HK-2 (cell line): ENCODE measurements at regions not wholly inside any gene's neighbourhood (a gene's known extent, or its start where the extent isn't known, plus 50 kb on each side); places are given as distances from the start of the nearest gene placed in this dataset.
"Not testable (repeated sequence)": the region's sequence is repeated elsewhere in the genome, so short reads cannot be mapped to it uniquely, and the experiment has no call there.

Experiments used
- DNase-seq: peaks from one replicate; pipeline ENCODE4 v3.0.0-alpha.2; 2018; ENCODE audit not compliant: unreplicated experiment

- no peak for DNase-seq
Observed at GRCh38 chr2:234374736-234375135, 122.1 kb downstream of the ARL4C start.

GRCh38 chr2:234374150-234374508, 122.8 kb downstream of the ARL4C start:
- no peak for DNase-seq

GRCh38 chr2:234373481-234374149, 123.3 kb downstream of the ARL4C start:
- DNase-seq: no peak

GRCh38 chr2:234373060-234373459, 123.8 kb downstream of the ARL4C start:
- no peak for DNase-seq

DNA sequence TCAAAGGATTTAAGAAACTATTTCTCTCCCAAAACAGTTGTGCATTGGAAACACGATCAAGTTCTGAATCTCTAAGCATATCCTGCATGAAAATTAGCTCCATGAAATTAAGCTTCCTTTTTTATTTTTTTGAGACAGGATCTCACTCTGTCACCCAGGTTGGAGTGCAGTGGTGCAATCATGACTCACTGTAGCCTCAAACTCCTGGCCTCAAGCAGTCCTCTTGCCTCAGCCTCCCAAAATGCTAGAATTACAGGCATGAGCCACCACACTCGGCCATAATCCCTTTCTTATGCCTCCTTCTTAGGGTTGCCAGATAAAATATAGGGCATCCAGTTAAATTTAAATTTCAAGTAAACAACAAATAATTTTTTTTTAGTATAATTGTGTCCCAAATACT, 124.4 kb downstream of the ARL4C start:
- DNase-seq: no peak

- peak; percentile 10 for DNase-seq
Observed at GRCh38 chr2:234368861-234369261, 128.0 kb downstream of the ARL4C start.

GRCh38 chr2:234366891-234367290, 130.0 kb downstream of the ARL4C start:
- DNase-seq: no peak

- DNase-seq: no peak
Observed at GRCh38 chr2:234364661-234365060, 132.2 kb downstream of the ARL4C start.

DNA sequence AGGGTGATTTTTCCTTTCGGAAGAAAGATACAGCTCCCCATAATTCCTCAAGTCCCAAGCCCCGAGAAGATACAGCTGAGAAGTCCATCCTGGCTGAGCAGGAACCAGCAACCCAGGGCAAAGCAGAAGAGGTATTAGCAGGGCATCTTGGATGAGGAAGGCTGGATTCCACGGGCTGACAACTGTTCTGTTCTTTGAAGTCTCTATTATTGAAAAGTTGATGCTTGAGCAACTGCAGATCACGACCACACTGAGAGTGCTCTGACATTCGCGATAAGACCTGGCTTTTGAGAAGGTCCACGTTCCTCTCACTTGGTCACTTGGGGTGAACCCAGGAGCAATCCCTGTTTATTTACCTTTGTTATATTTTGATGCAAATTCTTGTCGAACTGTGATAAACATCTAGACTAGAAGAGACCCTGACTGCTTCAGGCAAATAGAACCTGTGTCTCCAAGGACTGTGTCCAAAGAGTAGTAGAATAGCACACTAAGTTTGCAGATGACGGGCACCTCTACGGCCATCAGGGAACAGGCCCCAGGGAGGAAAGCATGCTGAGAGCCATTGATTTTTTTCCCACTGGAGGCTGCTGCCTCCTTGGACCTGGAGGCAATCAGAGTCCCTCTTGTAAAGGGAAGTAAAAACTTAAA, 133.1 kb downstream of the ARL4C start:
- no peak for DNase-seq

GRCh38 chr2:234363011-234363487, 133.8 kb downstream of the ARL4C start:
- peak; percentile 19 for DNase-seq

- DNase-seq: not testable (repeated sequence)
Observed at GRCh38 chr2:234360313-234360975, 136.4 kb downstream of the ARL4C start.

DNA sequence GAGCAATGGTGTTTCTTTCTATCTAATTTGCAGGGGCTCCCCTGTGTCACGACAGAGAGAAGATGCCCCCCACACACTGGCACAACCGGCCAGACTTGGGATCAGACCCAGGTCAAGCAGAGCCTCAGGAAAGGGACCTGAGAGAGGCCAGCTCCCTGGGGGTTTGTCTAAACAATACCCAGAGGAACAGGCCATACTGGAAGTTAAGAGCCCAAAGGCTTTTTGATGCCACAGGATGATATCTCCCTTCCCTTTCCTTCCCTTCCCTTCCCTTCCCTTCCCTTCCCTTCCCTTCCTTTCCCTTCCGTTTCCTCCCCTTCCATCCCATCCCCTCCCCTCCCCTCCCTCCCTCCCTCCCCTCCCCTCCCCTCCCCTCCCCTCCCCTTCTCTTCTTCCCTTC, 139.2 kb downstream of the ARL4C start:
- DNase-seq: no peak

DNA sequence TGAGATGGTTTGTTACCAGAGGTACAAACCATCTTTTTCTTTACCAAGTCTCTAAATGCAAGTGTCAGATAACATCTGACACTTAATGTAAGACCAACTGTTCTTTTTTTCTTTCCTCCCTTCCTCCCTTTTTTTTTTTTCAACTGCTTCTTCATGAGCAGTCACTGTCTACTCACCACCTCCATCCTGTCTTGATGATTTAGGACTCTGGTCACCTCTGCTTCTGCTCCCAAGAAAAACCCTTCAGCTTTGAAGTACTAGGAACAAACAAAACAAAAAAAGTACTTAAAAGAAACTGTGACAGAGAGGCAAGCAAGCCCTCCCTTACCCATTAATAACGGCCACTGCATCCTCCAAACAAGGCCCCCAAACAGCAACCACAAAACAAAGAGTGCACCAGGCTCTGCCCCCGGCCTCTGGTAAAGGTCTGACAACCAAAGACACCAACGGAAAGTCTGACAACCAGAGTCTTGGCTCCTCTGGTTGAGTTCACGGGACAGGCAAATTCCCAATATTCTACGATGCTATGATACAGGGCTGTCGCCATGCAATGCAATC, 141.0 kb downstream of the ARL4C start:
- DNase-seq: no peak

GRCh38 chr2:234355021-234355720, 141.7 kb downstream of the ARL4C start:
- peak; percentile 27 for DNase-seq

GRCh38 chr2:234352270-234352669, 144.6 kb downstream of the ARL4C start:
- DNase-seq: no peak

DNA sequence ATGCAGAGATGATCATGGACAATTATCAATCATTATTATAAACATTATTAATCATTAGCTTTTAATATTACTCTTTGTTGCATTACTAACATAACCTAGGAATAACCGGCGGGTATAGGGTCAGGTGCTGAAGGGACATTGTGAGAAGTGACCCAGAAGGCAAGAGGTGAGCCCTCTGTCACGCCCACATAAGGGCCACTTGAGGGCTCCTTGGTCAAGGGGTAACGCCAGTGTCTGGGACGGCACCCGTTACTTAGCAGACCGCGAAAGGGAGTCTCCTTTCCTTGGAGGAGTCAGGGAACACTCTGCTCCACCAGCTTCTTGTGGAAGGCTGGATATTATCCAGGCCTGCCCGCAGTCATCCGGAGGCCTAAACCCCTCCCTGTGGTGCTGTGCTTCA, 145.0 kb downstream of the ARL4C start:
- not testable (repeated sequence) for DNase-seq

DNA sequence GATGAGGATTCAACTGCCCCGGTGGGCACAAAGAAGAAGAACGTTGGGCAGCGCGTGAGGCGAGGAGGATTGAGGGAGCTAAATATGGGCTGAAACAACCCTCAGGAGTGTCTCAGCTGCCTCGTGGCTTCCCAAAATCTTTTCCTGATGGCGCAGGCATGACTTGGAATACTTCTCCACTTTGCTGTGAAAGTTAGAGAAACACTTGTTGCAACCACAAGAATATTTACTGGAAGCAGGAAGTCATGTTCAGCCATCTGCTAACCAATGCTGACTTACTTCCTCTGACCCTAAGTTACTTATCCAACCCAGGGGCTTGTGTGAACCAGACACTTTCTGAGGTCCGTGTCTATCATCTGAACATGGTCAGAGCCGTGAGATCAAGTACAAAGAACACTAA, 148.8 kb downstream of the ARL4C start:
- DNase-seq: no peak

DNA sequence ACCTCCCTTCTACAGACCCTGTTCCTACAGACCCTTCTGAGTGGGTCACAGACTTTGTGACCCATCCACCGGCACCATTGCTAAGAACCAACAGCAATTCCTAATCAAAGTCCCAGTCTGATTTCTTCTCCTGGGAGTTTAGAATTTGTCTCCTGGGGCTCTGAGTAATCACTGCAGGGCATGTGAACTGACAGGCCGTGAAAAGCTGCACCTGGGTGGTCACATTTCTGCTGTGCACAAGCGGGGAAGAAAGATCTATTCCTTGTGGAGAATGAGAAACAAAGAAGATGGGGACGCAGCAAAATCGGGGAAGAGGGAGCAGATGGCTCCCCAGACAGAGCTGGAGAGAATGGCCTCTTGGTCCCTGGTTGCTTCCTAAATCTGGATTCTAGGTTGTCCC, 151.0 kb downstream of the ARL4C start:
- no peak for DNase-seq

DNA sequence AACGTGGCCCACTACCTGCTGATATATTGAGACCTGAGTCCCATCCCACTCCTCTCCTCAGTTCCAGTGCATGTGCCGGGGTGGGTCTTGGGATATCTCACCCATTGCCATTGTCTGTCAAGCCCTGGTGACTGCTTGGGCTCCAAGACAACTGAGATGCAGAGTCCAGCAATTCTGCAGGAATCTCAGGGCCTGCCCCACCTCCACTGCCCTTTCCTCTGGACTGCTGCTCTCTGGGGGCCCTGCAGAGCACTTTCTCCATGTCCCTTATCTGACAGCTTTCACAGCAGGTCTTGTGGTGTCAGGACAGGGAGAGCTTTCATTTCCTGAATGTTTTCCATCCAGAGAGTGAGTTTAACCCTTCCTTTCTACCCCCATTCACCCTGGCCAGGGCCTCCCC, 152.9 kb downstream of the ARL4C start:
- DNase-seq: no peak

GRCh38 chr2:234343372-234343771, 153.5 kb downstream of the ARL4C start:
- no peak for DNase-seq

GRCh38 chr2:234341306-234341985, 155.4 kb downstream of the ARL4C start:
- no peak for DNase-seq

- DNase-seq: no peak
Observed at GRCh38 chr2:234339501-234339900, 157.4 kb downstream of the ARL4C start.
